ENCODE measurements at regions not wholly inside any gene's neighbourhood (a gene's known extent, or its start where the extent isn't known, plus 50 kb on each side); places are given as distances from the start of the nearest gene placed in this dataset.

DNA sequence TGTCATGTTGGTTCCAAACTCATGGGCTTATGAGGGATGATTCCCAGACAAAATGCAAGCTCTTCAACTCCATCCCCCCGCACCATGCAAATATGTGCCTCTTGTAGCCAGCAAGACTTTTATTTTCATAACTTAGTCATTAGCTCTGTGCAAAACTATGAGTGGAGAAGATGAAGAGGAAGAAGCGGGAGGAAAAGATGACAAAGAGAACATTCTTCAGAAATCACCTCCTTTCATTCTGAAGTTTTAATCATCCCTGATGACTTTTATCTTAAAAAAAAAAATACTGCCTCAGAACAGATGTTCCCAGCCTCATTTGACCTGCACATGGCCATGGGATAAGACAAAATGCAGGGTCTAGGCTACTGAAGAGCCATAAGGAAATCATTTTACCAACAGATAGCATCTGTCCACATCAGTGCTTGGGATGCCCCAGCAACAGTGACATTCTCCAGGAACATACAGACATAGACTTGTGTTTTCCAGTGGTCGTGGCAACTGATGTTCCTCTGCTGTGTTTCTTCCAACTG is 145.5 kb downstream of the WNT5A start:
- ATAC-seq (no peak), DNase-seq (no peak)

DNA sequence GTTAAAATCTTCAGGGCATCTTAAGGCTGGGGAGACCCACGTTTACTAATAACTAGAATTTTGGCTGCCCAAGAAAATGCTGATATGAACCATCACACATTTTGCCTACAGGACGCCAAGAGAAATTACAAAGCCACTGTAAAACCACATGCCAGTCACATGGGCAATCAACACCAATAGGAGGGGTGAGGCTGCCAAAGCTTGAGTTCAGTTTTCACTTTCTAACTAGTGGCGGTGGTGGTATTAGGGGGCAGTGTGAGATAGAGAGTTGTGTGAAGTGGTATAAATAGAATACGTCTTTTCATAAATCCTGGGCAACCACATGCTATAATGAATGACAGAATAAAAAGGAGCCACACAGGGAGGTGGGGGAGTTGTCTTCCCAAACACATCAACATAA is 147.3 kb downstream of the WNT5A start:
- DNase-seq, result no peak
- no peak for ATAC-seq

- no peak for ATAC-seq
- DNase-seq, result no peak
Observed at GRCh38 chr3:55339390-55339789, 147.7 kb downstream of the WNT5A start.

DNA sequence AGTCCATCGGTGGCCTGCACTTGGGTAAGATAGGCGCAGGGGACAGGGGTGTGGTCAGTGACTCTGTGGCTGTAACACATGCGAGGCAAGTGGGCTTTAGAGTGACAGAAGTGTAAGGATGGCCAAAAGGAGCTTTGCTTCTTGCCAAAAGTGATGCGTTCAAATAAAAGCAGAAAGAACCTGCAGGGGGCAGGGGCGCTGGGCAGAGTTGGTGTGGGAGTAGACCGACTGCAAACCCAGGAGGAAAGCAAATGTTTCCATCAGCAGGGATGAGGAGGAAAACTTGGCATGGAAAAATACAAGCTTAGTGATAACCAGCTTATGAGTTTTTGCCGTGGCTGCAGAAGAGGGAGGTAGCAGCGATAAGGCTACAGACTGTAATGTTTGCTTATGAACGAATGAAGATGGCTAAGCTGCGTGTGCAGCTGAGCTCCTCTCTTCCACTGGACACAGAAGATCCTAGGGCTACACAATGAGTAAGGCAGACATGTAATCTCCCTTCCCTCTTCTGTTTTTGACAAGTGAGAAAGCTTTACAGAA is 149.4 kb downstream of the WNT5A start:
- ATAC-seq (no peak), DNase-seq (no peak)

DNA sequence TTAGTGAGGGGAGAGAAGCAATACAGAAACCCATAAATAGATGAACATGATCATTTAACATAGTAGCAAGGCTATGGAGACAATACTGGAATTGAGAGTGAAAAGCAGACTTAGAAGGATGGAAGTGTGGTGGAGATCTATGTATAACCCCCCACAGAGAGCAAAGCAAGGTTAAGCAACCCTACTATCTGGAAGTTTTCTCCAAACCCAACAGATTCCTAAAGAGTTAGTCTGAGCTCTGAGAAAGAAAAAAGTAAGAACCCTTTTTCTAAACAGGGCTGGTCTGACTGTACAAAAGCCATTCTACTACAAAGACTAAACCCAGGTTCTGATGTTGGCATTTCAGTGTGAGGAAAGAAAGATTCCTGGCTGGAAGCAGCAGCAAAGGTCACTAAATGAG is 153.2 kb downstream of the WNT5A start:
- DNase-seq (no peak), ATAC-seq (no peak)

- DNase-seq, result no peak
- ATAC-seq, result no peak
Observed at GRCh38 chr3:55333046-55333445, 154.1 kb downstream of the WNT5A start.

DNA sequence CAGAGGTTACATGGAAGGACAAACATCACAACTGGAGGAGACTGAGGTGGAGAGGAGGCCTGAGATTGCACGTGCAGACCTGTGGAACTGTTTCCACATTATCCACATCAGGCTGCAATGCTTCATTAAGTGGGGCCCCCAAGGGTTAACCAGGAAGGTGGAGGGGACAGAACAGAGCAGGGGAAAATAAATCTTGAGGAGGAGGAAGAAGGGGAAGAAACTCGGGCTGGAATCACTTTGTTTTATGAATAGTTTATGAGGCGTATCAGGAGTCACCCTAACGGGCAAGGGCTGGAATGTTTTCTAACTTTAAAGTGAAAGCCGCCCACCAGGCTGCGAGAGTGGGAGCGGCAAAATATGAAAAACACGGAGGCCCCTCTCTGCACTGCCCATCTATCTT is 154.9 kb downstream of the WNT5A start:
- ATAC-seq (no peak), DNase-seq (no peak)

- DNase-seq (no peak), ATAC-seq (no peak)
Observed at GRCh38 chr3:55331524-55331923, 155.6 kb downstream of the WNT5A start.

DNA sequence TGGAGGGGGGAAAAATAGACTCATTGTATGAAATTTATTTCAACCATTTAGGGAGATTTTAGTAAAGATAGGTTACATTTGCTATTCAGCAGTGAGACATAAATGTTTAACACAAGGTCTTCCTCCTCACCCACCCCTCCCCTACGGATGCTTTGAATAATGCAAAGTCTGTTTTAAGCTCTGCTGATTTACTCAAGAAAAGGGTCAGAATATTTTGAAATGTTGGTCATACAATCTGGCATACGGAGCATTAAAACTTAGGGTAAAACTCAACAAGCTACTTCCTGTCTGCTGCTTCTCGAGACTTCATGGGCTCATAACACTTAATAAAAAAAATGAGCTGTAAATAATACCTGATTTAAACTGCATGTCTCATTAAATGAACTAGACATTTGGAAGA is 156.3 kb downstream of the WNT5A start:
- DNase-seq, result no peak
- no peak for ATAC-seq

DNA sequence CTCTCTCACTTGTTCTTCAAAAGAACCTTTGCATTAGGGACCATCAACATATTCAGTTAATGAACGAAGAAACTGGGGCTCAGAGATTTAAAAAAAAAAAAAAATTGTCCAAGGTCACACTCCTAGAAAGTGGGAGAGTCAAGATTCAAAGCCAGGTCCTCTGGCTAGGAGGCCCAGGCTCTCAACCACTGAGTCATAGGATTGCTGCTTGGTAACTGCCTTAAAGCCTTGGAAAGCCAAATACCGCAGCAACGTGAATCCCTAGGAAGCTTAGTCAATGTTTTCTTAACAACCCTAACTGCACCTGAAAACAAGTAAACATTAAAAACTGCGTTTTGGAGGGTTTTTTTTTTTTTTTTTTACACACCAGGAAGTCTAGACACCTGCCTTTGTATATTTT is 156.8 kb downstream of the WNT5A start:
- ATAC-seq (no peak), DNase-seq (no peak)

DNA sequence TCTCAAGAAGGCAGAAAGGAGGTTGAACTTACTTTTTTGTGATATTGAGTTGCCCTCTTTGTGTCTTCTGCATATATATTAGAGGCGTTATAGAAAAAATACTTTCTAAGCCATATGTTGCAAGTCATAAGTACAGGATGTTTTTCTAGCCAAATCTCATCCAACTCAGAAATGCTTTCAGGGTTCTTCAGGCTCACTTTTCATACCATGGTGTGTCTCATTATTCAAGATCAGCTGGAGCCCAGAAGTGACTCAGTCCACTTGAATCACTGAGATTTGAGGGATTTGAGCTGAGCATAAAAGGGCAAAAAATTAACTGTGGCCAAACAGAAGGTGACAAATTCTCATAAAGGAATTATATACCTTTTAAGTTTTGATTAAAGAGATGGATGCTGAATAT is 157.3 kb downstream of the WNT5A start:
- no peak for ATAC-seq
- DNase-seq, result no peak

GRCh38 chr3:55327131-55327920 is 159.8 kb downstream of the WNT5A start:
- DNase-seq (no peak), ATAC-seq (no peak)

DNA sequence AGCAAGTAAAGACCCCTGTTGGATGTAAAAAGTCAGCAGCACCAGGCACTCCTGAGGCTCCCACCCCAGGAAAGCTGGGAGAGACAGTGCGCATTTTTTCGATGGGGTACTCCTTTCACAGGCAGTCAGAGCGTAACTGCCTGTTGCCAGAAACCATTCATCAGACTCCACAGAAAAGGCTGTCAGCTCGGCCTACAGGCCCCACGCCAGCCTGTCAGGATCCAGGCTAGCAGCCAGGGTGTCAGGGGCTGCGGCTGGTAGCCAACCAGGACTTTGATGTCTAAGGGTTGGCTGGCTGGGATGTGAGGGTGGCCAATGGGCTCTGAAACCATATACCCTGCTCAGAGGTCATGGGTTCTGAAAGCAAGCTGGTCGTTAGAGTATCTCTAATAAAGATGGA is 164.5 kb downstream of the WNT5A start:
- DNase-seq (no peak), ATAC-seq (no peak)

DNA sequence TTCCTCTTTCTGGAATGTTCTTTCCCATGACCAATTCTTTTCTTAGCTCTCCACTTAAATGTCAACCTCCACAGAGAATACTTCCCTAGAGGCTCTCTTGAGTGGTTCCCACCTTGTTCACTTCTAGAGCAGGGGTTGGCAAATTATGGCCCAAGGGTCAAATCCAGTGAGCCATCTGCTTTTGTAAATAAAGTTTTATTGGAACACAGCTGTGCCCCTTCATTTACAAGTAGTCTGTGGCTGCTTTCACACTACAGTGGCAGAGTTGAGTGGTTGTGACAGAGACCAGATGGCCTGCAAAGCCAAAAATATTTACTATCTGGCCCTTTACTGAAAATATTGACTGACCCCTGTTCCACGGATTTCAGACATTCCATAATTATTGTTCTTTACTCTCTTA is 166.2 kb downstream of the WNT5A start:
- DNase-seq (no peak), ATAC-seq (no peak)

- DNase-seq (no peak), ATAC-seq (no peak)
Observed at GRCh38 chr3:55315396-55315795, 171.7 kb downstream of the WNT5A start.

GRCh38 chr3:55313666-55314065 is 173.4 kb downstream of the WNT5A start:
- DNase-seq, result no peak
- ATAC-seq, result no peak

DNA sequence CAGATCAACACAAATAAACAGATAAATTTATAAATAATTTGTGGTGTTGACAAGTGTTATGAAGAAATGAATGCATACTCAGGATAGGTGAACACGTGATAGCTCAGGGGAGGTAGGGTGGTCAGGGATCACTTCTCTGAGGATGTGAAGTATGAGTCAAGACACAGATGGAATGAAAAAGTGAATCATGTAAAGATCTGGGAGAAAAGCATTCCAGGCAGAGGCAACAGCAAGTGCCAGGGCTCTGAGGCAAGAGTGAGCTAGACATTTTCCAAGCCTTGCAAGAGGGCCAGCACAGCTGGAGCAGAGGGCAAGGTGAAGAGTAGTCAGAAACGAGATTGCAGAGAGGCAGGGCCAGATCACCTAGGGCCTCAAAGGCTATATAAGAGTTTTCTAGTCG is 177.8 kb downstream of the WNT5A start:
- DNase-seq (no peak), ATAC-seq (no peak)

GRCh38 chr3:55307622-55308021 is 179.5 kb downstream of the WNT5A start:
- no peak for ATAC-seq
- DNase-seq, result no peak

DNA sequence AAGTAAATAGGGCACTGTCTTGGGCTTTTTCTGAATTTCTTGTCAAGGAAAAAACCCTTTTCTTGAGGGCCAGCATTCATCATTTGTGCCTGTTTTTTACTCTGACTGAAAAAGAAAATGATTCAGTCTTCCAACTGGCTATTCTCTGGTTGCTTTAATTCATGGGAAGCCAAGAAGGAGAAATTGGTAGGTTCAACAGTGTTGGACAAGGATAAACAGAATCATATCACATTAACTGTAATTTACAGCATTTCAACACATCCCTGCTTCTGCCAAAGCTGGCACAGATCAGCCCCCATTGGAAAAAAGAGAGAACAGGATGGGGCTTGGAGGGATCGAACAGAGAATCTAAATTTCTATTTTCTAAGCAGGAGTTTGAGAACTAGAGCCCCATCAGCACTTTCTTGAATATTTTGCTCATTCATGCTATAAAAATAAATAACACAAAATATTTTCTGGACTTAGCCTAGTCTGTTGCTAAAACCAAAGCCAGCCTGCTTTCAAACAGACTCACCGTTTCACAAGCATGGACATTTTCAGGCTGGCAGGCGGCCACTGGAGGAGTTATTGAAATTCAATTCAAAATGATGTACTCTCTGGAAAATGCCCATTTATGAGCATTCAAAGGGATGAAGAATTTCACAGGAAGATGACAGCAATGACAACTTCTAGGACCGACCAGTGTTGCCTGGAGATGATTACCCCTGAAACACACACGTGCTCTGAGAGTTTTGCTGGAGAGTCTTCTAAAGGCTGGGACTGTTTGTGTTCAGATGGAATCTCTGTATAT is 181.2 kb downstream of the WNT5A start:
- DNase-seq (no peak), ATAC-seq (no peak)

GRCh38 chr3:55300701-55301100 is 186.4 kb downstream of the WNT5A start:
- no peak for ATAC-seq
- no peak for DNase-seq

- no peak for ATAC-seq
- no peak for DNase-seq
Observed at GRCh38 chr3:55297706-55298105, 189.4 kb downstream of the WNT5A start.

DNA sequence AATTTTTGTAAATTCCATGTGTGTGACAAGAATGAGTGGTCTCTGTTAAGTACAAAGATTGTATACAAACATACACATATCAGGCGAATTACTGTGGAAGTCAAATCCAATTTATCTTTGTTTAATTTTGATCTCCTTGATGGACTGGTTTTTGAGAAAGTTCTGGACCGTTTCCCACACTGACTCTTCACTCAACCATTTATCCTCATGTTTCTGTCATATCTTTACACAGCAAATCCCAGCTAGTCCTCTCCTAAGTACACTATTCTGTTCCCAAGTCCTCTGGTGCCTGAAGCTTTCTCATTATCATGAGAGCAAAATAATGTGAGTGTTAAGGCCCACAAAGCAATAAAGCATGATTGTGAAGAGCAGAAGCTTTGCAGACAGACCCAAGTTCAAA is 189.9 kb downstream of the WNT5A start:
- ATAC-seq, result no peak
- no peak for DNase-seq

DNA sequence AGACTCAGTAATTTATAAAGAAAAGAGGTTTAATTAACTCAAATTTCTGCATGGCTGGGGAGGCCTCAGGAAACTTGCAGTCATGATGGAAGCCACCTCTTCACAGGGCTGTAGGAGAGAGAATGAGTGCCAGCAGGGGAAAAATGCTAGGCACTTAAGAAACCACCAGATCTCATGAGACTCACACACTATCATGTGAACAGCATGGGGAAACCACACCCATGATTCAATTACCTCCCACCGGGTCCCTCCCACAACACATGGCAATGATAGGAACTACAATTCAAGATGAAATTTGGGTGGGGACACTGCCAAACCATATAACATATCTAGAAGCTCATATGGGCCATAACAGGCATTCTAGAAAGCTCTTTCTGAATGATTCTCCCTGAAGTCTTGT is 190.3 kb downstream of the WNT5A start:
- no peak for ATAC-seq
- no peak for DNase-seq

All from stimulated activated naive CD8-positive, alpha-beta T cell treated with anti-CD3 and anti-CD28 coated beads, Interleukin-15, Interleukin-2, amounts not matched to agents 100 U/mL and 50 U/mL, for 24 hours (primary cell).